ENCODE measurements at regions not wholly inside any gene's neighbourhood (a gene's known extent, or its start where the extent isn't known, plus 50 kb on each side); places are given as distances from the start of the nearest gene placed in this dataset.
"Not testable (repeated sequence)": the region's sequence is repeated elsewhere in the genome, so short reads cannot be mapped to it uniquely, and the experiment has no call there.

- intact Hi-C loops (cut with DNase I): no loop called here
- no peak for DNase-seq (ENCODE audit: missing footprints)
- ATAC-seq: no peak
Measured at GRCh38 chr21:28325618-28326017, 667.1 kb downstream of the LTN1 start.

- DNase-seq (ENCODE audit: missing footprints) (no peak), ATAC-seq (no peak)
- intact Hi-C loops (cut with DNase I): no loop called here
Measured at GRCh38 chr21:28324690-28325089, 668.0 kb downstream of the LTN1 start.

DNA sequence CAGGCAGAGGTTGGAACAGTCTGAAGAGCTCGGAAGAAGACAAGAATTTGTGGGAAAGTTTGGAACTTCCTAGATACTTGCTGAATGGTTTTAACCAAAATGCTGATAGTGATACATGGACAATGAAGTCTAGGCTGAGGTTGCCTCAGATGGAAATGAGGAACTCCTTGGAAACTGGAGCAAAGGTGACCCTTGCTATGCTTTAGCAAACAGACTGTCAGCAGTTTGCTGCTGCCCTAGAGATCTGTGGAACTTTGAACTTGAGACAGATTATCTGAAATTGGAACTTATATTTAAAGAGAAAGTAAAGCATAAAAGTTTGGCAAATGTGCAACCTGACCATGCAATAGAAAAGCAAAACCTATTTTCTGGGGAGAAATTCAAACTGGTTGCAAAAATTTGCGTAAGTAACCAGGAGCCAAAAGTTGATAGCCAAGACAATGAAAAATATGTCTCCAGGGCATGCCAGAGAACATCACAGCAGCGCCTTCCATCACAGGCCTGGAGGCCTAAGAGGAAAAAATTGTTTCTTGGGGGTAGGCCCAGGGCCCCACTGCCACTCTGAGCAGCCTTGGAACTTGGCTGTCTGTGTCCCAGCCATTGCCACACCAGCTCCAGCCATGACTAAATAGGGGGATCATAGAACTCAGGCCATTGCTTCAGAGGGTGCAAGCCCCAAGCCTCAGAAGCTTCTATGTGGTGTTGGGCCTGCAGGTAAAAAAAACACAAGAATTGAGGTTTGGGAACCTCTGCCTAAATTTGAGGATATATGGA is 675.3 kb downstream of the LTN1 start:
- DNase-seq (ENCODE audit: missing footprints) (no peak), ATAC-seq (no peak)
- intact Hi-C loops (cut with DNase I): no loop called here

GRCh38 chr21:28311411-28312190 is 681.1 kb downstream of the LTN1 start:
- no peak for ATAC-seq
- no peak for DNase-seq (ENCODE audit: missing footprints)
- intact Hi-C loops (cut with DNase I): no loop called here

GRCh38 chr21:28310711-28311110 is 682.0 kb downstream of the LTN1 start:
- intact Hi-C loops (cut with DNase I): no loop called here
- no peak for ATAC-seq
- no peak for DNase-seq (ENCODE audit: missing footprints)

- intact Hi-C loops (cut with DNase I): no loop called here
Measured at GRCh38 chr21:28310171-28310685, 682.4 kb downstream of the LTN1 start.

DNA sequence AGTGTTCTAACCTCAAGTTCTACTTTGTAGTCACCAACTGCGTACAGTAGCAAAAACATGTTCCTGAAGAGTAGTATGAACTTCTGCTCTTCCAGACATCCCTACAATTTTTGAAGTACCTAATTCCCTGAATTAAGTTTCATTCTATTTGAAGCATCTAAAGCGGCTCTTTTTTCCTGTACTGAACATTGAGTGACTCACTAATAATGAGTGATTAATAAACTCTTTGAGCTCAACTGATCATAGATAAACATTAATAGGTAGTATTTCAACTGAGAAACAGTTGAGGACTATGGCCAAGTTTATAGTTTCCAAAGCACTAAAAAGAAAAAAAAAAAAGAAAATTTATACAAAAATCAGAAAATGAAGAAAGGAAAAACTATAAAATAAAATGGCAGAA is 683.1 kb downstream of the LTN1 start:
- ATAC-seq: no peak
- intact Hi-C loops (cut with DNase I): no loop called here
- no peak for DNase-seq (ENCODE audit: missing footprints)

More at GRCh38 chr21:28310171-28310685, 682.4 kb downstream of the LTN1 start:
- ATAC-seq (no peak), DNase-seq (ENCODE audit: missing footprints) (no peak)

DNA sequence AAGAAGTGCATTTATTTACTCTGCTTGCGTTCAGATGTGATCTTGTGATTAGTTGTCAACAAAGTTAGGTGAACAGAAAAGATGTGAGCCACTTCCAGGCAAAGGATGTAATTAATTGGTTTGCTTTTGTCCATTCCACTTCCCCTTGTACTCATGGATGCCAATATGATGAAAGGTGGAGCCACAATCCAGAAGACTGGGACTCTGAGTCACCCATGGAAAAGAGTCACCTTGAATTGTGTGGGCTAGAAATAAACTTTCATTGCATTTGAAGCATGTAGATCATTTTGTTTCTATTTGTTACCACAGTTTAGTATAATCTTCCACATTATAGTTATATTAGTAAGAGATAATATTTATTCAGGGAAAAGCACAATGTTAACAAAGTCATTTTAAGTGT is 684.2 kb downstream of the LTN1 start:
- DNase-seq (ENCODE audit: missing footprints): no peak
- no peak for ATAC-seq
- intact Hi-C loops (cut with DNase I): no loop called here

GRCh38 chr21:28299946-28300345 is 692.7 kb downstream of the LTN1 start:
- DNase-seq (ENCODE audit: missing footprints): no peak
- intact Hi-C loops (cut with DNase I): no loop called here
- no peak for ATAC-seq

DNA sequence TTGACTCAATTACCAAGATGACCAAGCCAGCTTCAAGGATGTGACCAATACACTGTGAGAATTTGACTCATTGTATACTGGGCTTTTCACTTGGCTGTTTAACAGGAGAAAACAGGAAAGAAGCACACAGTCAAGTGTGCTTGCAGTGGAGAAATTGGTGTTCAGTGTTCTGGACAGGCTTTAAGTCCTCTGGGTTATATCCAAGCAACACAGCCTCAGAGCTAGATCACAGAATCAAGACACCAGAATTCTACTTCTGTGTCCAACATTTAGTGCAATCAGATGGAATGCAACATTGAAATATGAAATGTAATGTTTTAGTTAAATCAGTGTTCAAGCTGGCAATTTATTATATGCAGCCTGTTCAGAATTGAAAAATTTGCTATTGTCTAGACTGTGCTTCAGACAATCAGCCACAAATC is 694.4 kb downstream of the LTN1 start:
- intact Hi-C loops (cut with DNase I): no loop called here
- DNase-seq (ENCODE audit: missing footprints): no peak
- ATAC-seq: no peak

- DNase-seq (ENCODE audit: missing footprints) (no peak), ATAC-seq (no peak)
- intact Hi-C loops (cut with DNase I): no loop called here
Measured at GRCh38 chr21:28294051-28294450, 698.6 kb downstream of the LTN1 start.

DNA sequence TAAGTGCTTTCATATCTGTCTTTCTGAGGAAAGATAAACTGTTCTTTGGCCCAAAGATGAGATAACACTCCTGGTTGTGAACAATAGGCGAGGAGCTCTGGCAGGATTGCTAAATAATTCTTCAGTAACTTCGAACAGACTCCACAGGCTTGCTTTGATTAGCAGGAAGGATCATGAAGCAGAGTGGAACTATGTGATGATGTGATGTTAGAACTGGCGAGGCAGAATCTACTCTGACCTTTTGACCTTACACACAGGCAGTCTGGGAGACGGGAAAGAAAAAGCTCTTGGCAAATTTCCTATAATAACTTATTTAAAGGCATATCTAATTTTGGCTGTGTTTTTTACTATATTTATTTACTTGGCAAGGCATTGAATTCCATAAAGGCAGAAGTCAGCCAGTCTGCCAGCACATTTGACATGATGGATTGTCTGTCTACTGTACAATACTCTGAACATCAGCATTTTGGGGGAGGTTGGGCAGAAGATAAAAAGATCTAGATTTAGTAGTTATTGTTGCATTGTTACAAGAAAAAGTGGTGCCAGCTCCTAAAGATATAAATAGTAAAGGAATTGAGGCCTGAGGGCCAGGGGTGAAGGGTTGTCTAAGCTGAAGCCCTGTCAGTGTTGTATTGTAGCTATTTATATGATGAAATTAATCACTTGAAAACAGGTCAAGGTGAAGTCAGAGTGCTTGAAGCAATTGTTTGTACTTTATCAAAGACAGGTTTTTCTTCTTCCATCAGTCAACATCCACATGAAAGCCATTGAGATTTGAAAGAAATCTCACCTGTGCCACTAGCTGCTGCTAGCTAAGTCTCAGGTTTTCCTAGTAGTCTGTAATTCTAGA is 708.8 kb downstream of the LTN1 start:
- intact Hi-C loops (cut with DNase I): loop anchor here (5.0 kb wide), 1 partner anchor 67 kb away; no protein-coding TSS in a partner anchor
- DNase-seq (ENCODE audit: missing footprints) (no peak), ATAC-seq (peak; percentile 94)

DNA sequence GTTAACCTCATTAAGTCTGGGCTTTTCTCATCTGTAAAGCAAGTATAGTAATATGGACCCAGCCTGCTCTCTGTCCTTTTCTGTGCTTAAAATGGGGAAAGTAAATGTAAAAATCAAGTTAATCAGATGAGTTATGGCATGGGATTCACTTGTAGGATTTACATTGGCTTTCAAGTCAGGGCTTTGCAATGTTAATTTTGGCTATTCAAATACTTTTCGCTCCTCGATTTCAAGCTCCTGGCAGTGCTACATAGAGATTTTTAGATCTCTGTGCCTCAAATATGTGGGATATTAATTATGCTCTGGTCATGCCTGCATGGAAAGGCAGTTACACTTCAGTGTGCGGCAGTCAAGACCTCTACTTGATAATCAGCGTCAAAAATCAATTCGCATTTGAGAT is 709.8 kb downstream of the LTN1 start:
- intact Hi-C loops (cut with DNase I): loop anchor here (5.0 kb wide), 1 partner anchor 66 kb away; no protein-coding TSS in a partner anchor
- DNase-seq (ENCODE audit: missing footprints) (no peak), ATAC-seq (no peak)

DNA sequence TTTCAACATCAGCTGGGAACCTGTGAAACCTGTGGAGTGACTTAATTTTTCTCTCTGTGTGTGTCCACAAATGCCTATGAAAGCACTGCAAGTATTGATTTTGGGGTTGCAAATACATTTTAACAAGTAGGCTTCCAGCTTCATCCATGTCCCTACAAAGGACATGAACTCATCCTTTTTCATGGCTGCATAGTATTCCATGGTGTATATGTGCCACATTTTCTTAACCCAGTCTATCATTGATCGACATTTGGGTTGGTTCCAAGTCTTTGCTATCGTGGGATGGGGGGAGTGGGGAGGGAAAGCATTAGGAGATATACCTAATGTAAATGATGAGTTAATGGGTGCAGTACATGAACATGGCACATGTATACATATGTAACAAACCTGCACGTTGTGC is 711.3 kb downstream of the LTN1 start:
- not testable (repeated sequence) for ATAC-seq; DNase-seq (ENCODE audit: missing footprints)
- intact Hi-C loops (cut with DNase I): loop anchor here (5.0 kb wide), 1 partner anchor 64 kb away; no protein-coding TSS in a partner anchor

GRCh38 chr21:28280611-28281010 is 712.1 kb downstream of the LTN1 start:
- no peak for ATAC-seq
- DNase-seq (ENCODE audit: missing footprints): no peak
- intact Hi-C loops (cut with DNase I): loop anchor here (5.0 kb wide), 1 partner anchor 63 kb away; no protein-coding TSS in a partner anchor

GRCh38 chr21:28277324-28277723 is 715.4 kb downstream of the LTN1 start:
- no peak for ATAC-seq
- no peak for DNase-seq (ENCODE audit: missing footprints)
- intact Hi-C loops (cut with DNase I): no loop called here

DNA sequence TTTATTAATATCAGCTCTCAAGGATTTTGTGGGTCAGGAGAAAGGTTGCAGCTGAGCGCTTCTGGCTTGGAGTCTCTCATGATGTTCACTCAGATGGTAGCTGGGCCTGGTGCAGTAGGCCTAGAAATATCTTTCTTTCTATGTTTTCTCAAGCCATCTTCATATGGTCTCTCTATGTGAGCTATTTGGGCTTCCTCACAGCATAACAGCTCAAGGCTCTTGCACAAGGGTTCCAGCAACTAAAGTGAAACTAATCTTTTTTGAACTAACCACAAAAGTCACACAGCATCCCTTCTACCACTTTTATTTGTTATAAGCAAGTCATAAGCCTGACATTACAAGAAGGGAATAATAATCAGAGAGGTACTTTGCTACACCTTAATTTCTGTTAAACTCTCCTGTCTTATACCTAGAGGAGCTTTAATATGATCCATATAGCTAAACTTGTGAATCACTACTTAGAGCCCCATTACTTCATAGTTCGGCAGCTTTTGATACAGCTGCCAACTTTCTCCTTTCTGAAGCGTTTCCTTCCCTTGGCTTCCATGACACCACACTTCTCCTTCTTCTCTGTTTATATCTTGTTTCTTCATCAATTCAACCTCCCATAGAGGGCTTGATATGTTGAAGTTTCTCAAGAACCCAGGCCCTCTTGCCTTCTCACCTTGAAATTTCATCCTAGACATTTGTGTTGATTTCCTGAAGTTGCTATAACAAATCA is 720.2 kb downstream of the LTN1 start:
- intact Hi-C loops (cut with DNase I): no loop called here
- ATAC-seq (no peak), DNase-seq (ENCODE audit: missing footprints) (no peak)

- no peak for ATAC-seq
- DNase-seq (ENCODE audit: missing footprints): no peak
- intact Hi-C loops (cut with DNase I): no loop called here
Measured at GRCh38 chr21:28269173-28269572, 723.5 kb downstream of the LTN1 start.
